ENCODE measurements at regions not wholly inside any gene's neighbourhood (a gene's known extent, or its start where the extent isn't known, plus 50 kb on each side); places are given as distances from the start of the nearest gene placed in this dataset.

GRCh38 chr2:67709835-67710234 is 312.7 kb downstream of the ETAA1 start:
- DNase-seq (ENCODE audit: low read depth) = no peak

- DNase-seq (ENCODE audit: low read depth) = no peak
Measured at GRCh38 chr2:67712484-67712883, 315.4 kb downstream of the ETAA1 start.

- DNase-seq (ENCODE audit: low read depth) = no peak
Measured at GRCh38 chr2:67713376-67713775, 316.2 kb downstream of the ETAA1 start.

- no peak for DNase-seq (ENCODE audit: low read depth)
Measured at GRCh38 chr2:67716895-67717396, 319.8 kb downstream of the ETAA1 start.

- no peak for DNase-seq (ENCODE audit: low read depth)
Measured at GRCh38 chr2:67717692-67718091, 320.6 kb downstream of the ETAA1 start.

GRCh38 chr2:67719351-67719750 is 322.2 kb downstream of the ETAA1 start:
- no peak for DNase-seq (ENCODE audit: low read depth)

- no peak for DNase-seq (ENCODE audit: low read depth)
Measured at GRCh38 chr2:67721516-67721915, 324.4 kb downstream of the ETAA1 start.

GRCh38 chr2:67724261-67724660 is 327.1 kb downstream of the ETAA1 start:
- no peak for DNase-seq (ENCODE audit: low read depth)

- DNase-seq (ENCODE audit: low read depth) = no peak
Measured at GRCh38 chr2:67725731-67726130, 328.6 kb downstream of the ETAA1 start.

- DNase-seq (ENCODE audit: low read depth) = no peak
Measured at GRCh38 chr2:67726416-67726815, 329.3 kb downstream of the ETAA1 start.

GRCh38 chr2:67727131-67727530 is 330.0 kb downstream of the ETAA1 start:
- DNase-seq (ENCODE audit: low read depth) = no peak

- DNase-seq (ENCODE audit: low read depth) = no peak
Measured at GRCh38 chr2:67727623-67728022, 330.5 kb downstream of the ETAA1 start.

GRCh38 chr2:67729474-67729873 is 332.3 kb downstream of the ETAA1 start:
- no peak for DNase-seq (ENCODE audit: low read depth)

GRCh38 chr2:67733517-67733916 is 329.3 kb downstream of the C1D start:
- DNase-seq (ENCODE audit: low read depth) = no peak

GRCh38 chr2:67752199-67752598 is 310.6 kb downstream of the C1D start:
- no peak for DNase-seq (ENCODE audit: low read depth)

GRCh38 chr2:67752969-67753368 is 309.8 kb downstream of the C1D start:
- no peak for DNase-seq (ENCODE audit: low read depth)

GRCh38 chr2:67755156-67755882 is 307.5 kb downstream of the C1D start:
- no peak for DNase-seq (ENCODE audit: low read depth)

- no peak for DNase-seq (ENCODE audit: low read depth)
Measured at GRCh38 chr2:67760995-67761394, 301.8 kb downstream of the C1D start.

- DNase-seq (ENCODE audit: low read depth) = no peak
Measured at GRCh38 chr2:67771380-67771779, 291.4 kb downstream of the C1D start.

- DNase-seq (ENCODE audit: low read depth) = no peak
Measured at GRCh38 chr2:67772216-67773170, 290.3 kb downstream of the C1D start.

GRCh38 chr2:67773851-67774250 is 289.0 kb downstream of the C1D start:
- no peak for DNase-seq (ENCODE audit: low read depth)

- DNase-seq (ENCODE audit: low read depth) = no peak
Measured at GRCh38 chr2:67776276-67776675, 286.5 kb downstream of the C1D start.

- DNase-seq (ENCODE audit: low read depth) = no peak
Measured at GRCh38 chr2:67777010-67777409, 285.8 kb downstream of the C1D start.
